NT2/D1 (cell line): ENCODE measurements at regions not wholly inside any gene's neighbourhood (a gene's known extent, or its start where the extent isn't known, plus 50 kb on each side); places are given as distances from the start of the nearest gene placed in this dataset.

Source experiments
- SUZ12 ChIP-seq: IDR thresholded peaks from 2 replicates; pipeline ENCODE4 v1.6.1; 2011; ENCODE audit not compliant: insufficient read length, insufficient read depth; ENCODE audit errors: extremely low read depth
- YY1 ChIP-seq: IDR thresholded peaks from 2 replicates; pipeline ENCODE4 v1.6.1; 2011; ENCODE audit not compliant: insufficient read length, insufficient read depth
- ZNF274 ChIP-seq: IDR thresholded peaks from 2 replicates; pipeline ENCODE4 v1.6.1; 2011; ENCODE audit warnings: mild to moderate bottlenecking, low read depth, low read length

DNA sequence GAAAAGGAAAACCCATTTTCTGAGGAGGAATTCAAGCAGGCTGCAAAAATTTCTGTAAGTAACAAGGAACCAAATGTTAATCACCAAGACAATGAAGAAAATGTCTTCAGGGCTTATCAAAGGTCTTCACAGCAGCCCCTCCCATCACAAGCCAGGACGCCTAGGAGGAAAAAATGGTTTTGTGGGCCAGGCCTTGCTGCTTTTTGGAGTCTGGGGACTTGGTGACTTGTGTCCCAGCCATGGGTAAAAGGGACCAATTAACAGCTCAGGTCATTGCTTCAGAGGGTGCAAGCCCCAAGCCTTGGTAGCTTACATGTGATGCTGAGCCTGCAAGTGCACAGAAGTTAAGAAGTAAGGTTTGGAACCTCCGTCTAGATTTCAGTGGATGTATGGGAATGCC lies 55.7 kb upstream of the FOXP2 start:
- no peak for TF ChIP-seq ZNF274
- no peak for TF ChIP-seq YY1
- no peak for TF ChIP-seq SUZ12
